A549 (cell line): ENCODE measurements at regions not wholly inside any gene's neighbourhood (a gene's known extent, or its start where the extent isn't known, plus 50 kb on each side); places are given as distances from the start of the nearest gene placed in this dataset.

ENCODE experiments used
- ATAC-seq, 2 experiments: fragments of 200-7000 bp in 1 of 2; fragments of >200 bp in 1 of 2; cut with Nextera tagmentation in 1 of 2; cut with Tn5 transposase in 1 of 2; 3 replicates each; pipeline versions ENCODE4 v1.8.0 to v1.9.1; 2018 to 2020; ENCODE audit warnings: mild to moderate bottlenecking in 1 of 2, moderate library complexity in 1 of 2
- CTCF ChIA-PET: fragments of 300-600 bp; sonication (Branson Sonifier 250); formaldehyde crosslinking; extraction: SDS; loops from one replicate; lab custom pipeline; 2021; ENCODE audit warnings: antibody characterized with exemption, inconsistent platforms; lab: Yijun Ruan, JAX
- POLR2A ChIA-PET: fragments of 350-600 bp; formaldehyde crosslinking; extraction: SDS; loops from one replicate; lab custom pipeline; 2021; ENCODE audit warnings: antibody characterized with exemption, inconsistent platforms; lab: Yijun Ruan, JAX
- DNase-seq, 2 experiments: peaks; one replicate each; pipeline versions ENCODE4 v3.0.0 to v3.0.0-alpha.2; 2011 to 2016; ENCODE audit warnings: low read depth in 1 of 2, low spot score in 1 of 2
- FAIRE-seq: peaks from 2 replicates; lab custom pipeline; 2011; peaks lifted over from hg19 to GRCh38; lab: Jason Lieb, UNC
- H3K27ac ChIP-seq, 2 experiments: fragments of >200 bp; sonication (Bioruptor Twin); formaldehyde crosslinking; 3 replicates each; pipeline ENCODE4 v1.5.1; 2016 to 2017
- H3K4me1 ChIP-seq: fragments of >200 bp; sonication (Bioruptor Twin); formaldehyde crosslinking; 3 replicates; pipeline ENCODE4 v1.6.1; 2016
- H3K4me2 ChIP-seq: fragments of >200 bp; sonication (Bioruptor Twin); formaldehyde crosslinking; 3 replicates; pipeline ENCODE4 v1.6.1; 2016
- H3K4me3 ChIP-seq: fragments of >200 bp; sonication (Bioruptor Twin); formaldehyde crosslinking; 3 replicates; pipeline ENCODE4 v1.5.1; 2016
- H3K9me3 ChIP-seq: fragments of >200 bp; sonication (Bioruptor Twin); formaldehyde crosslinking; 3 replicates; pipeline ENCODE4 v1.6.1; 2016
- CEBPB ChIP-seq, 2 experiments: fragments of >200 bp in 1 of 2; sonication (Bioruptor Twin) in 1 of 2; formaldehyde crosslinking in 1 of 2; IDR thresholded peaks; 2 replicates each; pipeline ENCODE4 v1.6.1; 2012 to 2016
- EHMT2 ChIP-seq: fragments of 200-600 bp; sonication (generic); IDR thresholded peaks from 2 replicates; pipeline ENCODE4 v1.6.1; 2016; ENCODE audit warnings: antibody characterized with exemption, low read depth, mild to moderate bottlenecking, moderate library complexity
- EP300 ChIP-seq, 2 experiments: fragments of >200 bp; sonication (Bioruptor Twin); formaldehyde crosslinking; IDR thresholded peaks; 2 replicates in 1 of 2; 3 replicates in 1 of 2; pipeline ENCODE4 v1.6.1; 2016 to 2017
- ESRRA ChIP-seq: fragments of 150-350 bp; IDR thresholded peaks from 2 replicates; pipeline ENCODE4 v1.6.1; 2014; ENCODE audit warnings: mild to moderate bottlenecking, low read length, borderline replicate concordance
- FOSL2 ChIP-seq, 2 experiments: fragments of 450-650 bp in 1 of 2; fragments of >200 bp in 1 of 2; sonication (Bioruptor Twin) in 1 of 2; formaldehyde crosslinking; IDR thresholded peaks; 2 replicates each; pipeline versions ENCODE4 v1.5.0 to v1.6.1; 2016 to 2020; ENCODE audit warnings: mild to moderate bottlenecking in 1 of 2, moderate library complexity in 1 of 2
- KDM5A ChIP-seq: fragments of 200-600 bp; sonication (generic); IDR thresholded peaks from 2 replicates; pipeline ENCODE4 v1.6.1; 2016; ENCODE audit warnings: antibody characterized with exemption, mild to moderate bottlenecking
- MAFK ChIP-seq: fragments of 450-650 bp; IDR thresholded peaks from 2 replicates; pipeline ENCODE4 v1.6.1; 2014; ENCODE audit not compliant: partially characterized antibody
- MAX ChIP-seq: IDR thresholded peaks from 2 replicates; pipeline ENCODE4 v1.6.1; 2012
- NR3C1 ChIP-seq: fragments of >200 bp; sonication (Bioruptor Twin); formaldehyde crosslinking; IDR thresholded peaks from 3 replicates; pipeline ENCODE4 v1.6.1; 2017
- PHF8 ChIP-seq: fragments of 200-600 bp; sonication (generic); IDR thresholded peaks from 2 replicates; pipeline ENCODE4 v1.6.1; 2016; ENCODE audit warnings: low read depth, mild to moderate bottlenecking, antibody characterized with exemption, moderate library complexity, borderline replicate concordance
- POLR2A ChIP-seq: IDR thresholded peaks from 2 replicates; pipeline ENCODE4 v1.6.1; 2012; ENCODE audit warnings: mild to moderate bottlenecking, low read length
- POLR2AphosphoS2 ChIP-seq: conservative IDR thresholded peaks from 2 replicates; pipeline ENCODE4 v1.6.1; 2012; ENCODE audit warnings: low read length, improper control_type of control experiment, inconsistent platforms
- RFX5 ChIP-seq: fragments of 450-650 bp; IDR thresholded peaks from 2 replicates; pipeline ENCODE4 v1.7.1; 2014; ENCODE audit warnings: antibody characterized with exemption, mild to moderate bottlenecking, moderate library complexity
- RNF2 ChIP-seq: fragments of 200-600 bp; sonication (generic); IDR thresholded peaks from 2 replicates; pipeline ENCODE4 v1.6.1; 2016; ENCODE audit warnings: low read depth, mild to moderate bottlenecking, antibody characterized with exemption, moderate library complexity, borderline replicate concordance
- TFCP2L1 ChIP-seq: fragments of 250-450 bp; sonication (Bioruptor Pico); IDR thresholded peaks from 2 replicates; pipeline ENCODE4 v1.5.0; 2021; ENCODE audit warnings: mild to moderate bottlenecking
- TP53 ChIP-seq: fragments of 250-450 bp; sonication (Bioruptor Pico); IDR thresholded peaks from 2 replicates; pipeline ENCODE4 v1.5.0; 2021; ENCODE audit warnings: mild to moderate bottlenecking, moderate library complexity
- WGBS: methylation state at CpG from one replicate; pipeline ENCODE4 v1.1.6; 2017; ENCODE audit errors: missing lambda C conversion rate; 5-methylcytosine and 5-hydroxymethylcytosine counted together
- TF ChIP-seq, protein P1 (sequence below): IDR thresholded peaks from 2 replicates; pipeline ENCODE4 v1.6.1; 2012
- TF ChIP-seq, protein P2 (sequence below): fragments of 200-600 bp; sonication (generic); IDR thresholded peaks from 2 replicates; pipeline ENCODE4 v1.6.1; 2016; ENCODE audit warnings: antibody characterized with exemption, mild to moderate bottlenecking, moderate library complexity
- TF ChIP-seq, protein P3 (sequence below): fragments of 250-450 bp; sonication (Bioruptor Pico); IDR thresholded peaks from 2 replicates; pipeline ENCODE4 v1.5.0; 2021; ENCODE audit warnings: mild to moderate bottlenecking, moderate library complexity, borderline replicate concordance

GRCh38 chr1:199064971-199065370, 426.1 kb downstream of the PTPRC start:
- ChIA-PET CTCF (interaction anchor here (1.0 kb wide), 1 partner anchor 9 kb away, joined by 3 read pairs; no protein-coding TSS in a partner anchor), POLR2A (no interaction called here)
- Histone ChIP-seq H3K4me1 (no peaks in the 10 kb centered on the region), H3K4me3 (no peak overlapping the region), H3K27ac (no peak overlapping the region), H3K9me3 (no peaks in the 10 kb centered on the region), H3K4me2 (no peak overlapping the region)
- DNase-seq (no peak), FAIRE-seq (no peak), ATAC-seq (no peak)
- WGBS, result 76% methylated on average over 1 of the region's 1 CpG
- TF ChIP-seq POLR2AphosphoS2, result no peak
- TF ChIP-seq MAX, result no peak
- TF ChIP-seq, protein P1, sequence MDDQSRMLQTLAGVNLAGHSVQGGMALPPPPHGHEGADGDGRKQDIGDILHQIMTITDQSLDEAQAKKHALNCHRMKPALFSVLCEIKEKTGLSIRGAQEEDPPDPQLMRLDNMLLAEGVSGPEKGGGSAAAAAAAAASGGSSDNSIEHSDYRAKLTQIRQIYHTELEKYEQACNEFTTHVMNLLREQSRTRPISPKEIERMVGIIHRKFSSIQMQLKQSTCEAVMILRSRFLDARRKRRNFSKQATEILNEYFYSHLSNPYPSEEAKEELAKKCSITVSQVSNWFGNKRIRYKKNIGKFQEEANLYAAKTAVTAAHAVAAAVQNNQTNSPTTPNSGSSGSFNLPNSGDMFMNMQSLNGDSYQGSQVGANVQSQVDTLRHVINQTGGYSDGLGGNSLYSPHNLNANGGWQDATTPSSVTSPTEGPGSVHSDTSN, result no peak
- no peak for TF ChIP-seq EP300 (IDR thresholded peaks at IDR 0.05)

- Histone ChIP-seq H3K4me3 (no peak overlapping the region), H3K27ac (no peak overlapping the region), H3K4me2 (no peak overlapping the region), H3K9me3 (no peaks in the 10 kb centered on the region), H3K4me1 (no peaks in the 10 kb centered on the region)
- ChIA-PET POLR2A (no interaction called here), CTCF (no interaction called here)
- no peak for FAIRE-seq
- DNase-seq, result no peak
- WGBS, result 53% methylated on average over 2 of the region's 2 CpGs
- ATAC-seq, result no peak
- TF ChIP-seq KDM5A (no peak), TP53 (CRISPR knock-in tag) (no peak), PHF8 (no peak), MAX (no peak), RNF2 (no peak), MAFK (no peak), FOSL2 (IDR thresholded peaks at IDR 0.05) (no peak), FOSL2 (CRISPR knock-in tag; IDR thresholded peaks at IDR 0.05) (no peak), RFX5 (no peak), POLR2AphosphoS2 (no peak)
- TF ChIP-seq, protein P2, sequence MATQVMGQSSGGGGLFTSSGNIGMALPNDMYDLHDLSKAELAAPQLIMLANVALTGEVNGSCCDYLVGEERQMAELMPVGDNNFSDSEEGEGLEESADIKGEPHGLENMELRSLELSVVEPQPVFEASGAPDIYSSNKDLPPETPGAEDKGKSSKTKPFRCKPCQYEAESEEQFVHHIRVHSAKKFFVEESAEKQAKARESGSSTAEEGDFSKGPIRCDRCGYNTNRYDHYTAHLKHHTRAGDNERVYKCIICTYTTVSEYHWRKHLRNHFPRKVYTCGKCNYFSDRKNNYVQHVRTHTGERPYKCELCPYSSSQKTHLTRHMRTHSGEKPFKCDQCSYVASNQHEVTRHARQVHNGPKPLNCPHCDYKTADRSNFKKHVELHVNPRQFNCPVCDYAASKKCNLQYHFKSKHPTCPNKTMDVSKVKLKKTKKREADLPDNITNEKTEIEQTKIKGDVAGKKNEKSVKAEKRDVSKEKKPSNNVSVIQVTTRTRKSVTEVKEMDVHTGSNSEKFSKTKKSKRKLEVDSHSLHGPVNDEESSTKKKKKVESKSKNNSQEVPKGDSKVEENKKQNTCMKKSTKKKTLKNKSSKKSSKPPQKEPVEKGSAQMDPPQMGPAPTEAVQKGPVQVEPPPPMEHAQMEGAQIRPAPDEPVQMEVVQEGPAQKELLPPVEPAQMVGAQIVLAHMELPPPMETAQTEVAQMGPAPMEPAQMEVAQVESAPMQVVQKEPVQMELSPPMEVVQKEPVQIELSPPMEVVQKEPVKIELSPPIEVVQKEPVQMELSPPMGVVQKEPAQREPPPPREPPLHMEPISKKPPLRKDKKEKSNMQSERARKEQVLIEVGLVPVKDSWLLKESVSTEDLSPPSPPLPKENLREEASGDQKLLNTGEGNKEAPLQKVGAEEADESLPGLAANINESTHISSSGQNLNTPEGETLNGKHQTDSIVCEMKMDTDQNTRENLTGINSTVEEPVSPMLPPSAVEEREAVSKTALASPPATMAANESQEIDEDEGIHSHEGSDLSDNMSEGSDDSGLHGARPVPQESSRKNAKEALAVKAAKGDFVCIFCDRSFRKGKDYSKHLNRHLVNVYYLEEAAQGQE, result no peak
- TF ChIP-seq, protein P3, sequence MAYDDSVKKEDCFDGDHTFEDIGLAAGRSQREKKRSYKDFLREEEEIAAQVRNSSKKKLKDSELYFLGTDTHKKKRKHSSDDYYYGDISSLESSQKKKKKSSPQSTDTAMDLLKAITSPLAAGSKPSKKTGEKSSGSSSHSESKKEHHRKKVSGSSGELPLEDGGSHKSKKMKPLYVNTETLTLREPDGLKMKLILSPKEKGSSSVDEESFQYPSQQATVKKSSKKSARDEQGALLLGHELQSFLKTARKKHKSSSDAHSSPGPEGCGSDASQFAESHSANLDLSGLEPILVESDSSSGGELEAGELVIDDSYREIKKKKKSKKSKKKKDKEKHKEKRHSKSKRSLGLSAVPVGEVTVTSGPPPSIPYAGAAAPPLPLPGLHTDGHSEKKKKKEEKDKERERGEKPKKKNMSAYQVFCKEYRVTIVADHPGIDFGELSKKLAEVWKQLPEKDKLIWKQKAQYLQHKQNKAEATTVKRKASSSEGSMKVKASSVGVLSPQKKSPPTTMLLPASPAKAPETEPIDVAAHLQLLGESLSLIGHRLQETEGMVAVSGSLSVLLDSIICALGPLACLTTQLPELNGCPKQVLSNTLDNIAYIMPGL, result no peak
These were observed 428.6 kb downstream of the PTPRC start for GRCh38 chr1:199067483-199067882.

DNA sequence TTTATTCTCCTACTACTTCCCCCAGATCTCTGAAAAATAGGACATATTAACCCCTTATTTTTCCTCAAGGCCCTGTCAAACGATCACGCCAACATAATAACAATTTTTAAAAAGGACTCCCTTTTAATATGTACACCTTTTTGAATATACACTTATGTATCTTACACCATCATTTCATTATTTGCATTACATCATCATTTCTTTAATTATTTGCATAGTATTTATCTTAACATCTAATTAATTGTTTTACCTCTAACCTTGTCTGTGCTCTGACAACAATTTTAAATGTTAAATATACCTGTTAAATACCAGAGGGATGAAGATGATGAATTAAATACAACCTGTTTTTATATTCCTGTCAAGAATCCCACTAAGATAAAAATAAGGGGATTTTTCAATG, 432.2 kb downstream of the PTPRC start:
- Histone ChIP-seq H3K4me3 (no peak overlapping the region), H3K9me3 (no peaks in the 10 kb centered on the region), H3K27ac (no peak overlapping the region), H3K4me1 (no peaks in the 10 kb centered on the region), H3K4me2 (no peak overlapping the region)
- POLR2A ChIA-PET, result no interaction called here
- no peak for TF ChIP-seq CEBPB (IDR thresholded peaks at IDR 0.05)
- no peak for TF ChIP-seq NR3C1
- TF ChIP-seq POLR2A, result no peak
- no peak for TF ChIP-seq TFCP2L1 (CRISPR knock-in tag)
- no peak for TF ChIP-seq ESRRA
- TF ChIP-seq EHMT2, result no peak
- CTCF ChIA-PET, result no interaction called here
- peak; percentile 13 for FAIRE-seq
- WGBS, result 41% methylated on average over 2 of the region's 2 CpGs
- no peak for ATAC-seq
- no peak for DNase-seq
